H1 (cell line): ENCODE measurements at regions not wholly inside any gene's neighbourhood (a gene's known extent, or its start where the extent isn't known, plus 50 kb on each side); places are given as distances from the start of the nearest gene placed in this dataset.

Experiments used
- CTCF ChIA-PET: fragments of 300-600 bp; sonication (Branson Sonifier 250); formaldehyde crosslinking; loops from one replicate; lab custom pipeline; 2021; ENCODE audit not compliant: partially characterized antibody; lab: Charles Lee
- POLR2A ChIA-PET: fragments of 300-600 bp; sonication (Branson Sonifier 250); formaldehyde crosslinking; loops from one replicate; lab custom pipeline; 2021; ENCODE audit warnings: inconsistent platforms; ENCODE audit not compliant: partially characterized antibody; lab: Charles Lee
- DNase-seq, 2 experiments: peaks; one replicate each; pipeline versions ENCODE4 v3.0.0 to v3.0.0-alpha.2; 2010 to 2022; ENCODE audit warnings: low spot score in 2 of 2, low read depth in 1 of 2, mixed read lengths in 1 of 2
- FAIRE-seq: peaks from 2 replicates; lab custom pipeline; 2011; peaks lifted over from hg19 to GRCh38; lab: Jason Lieb, UNC
- H2AFZ ChIP-seq: 2 replicates; pipeline ENCODE4 v1.8.1; 2012; ENCODE audit warnings: low read length, inconsistent platforms
- H2AK5ac ChIP-seq: 2 replicates; pipeline ENCODE4 v1.6.1; 2013; ENCODE audit warnings: low read depth, low read length
- H2BK120ac ChIP-seq: replicated peaks from 2 replicates; pipeline ENCODE3; 2013; ENCODE audit warnings: low read depth, low read length, inconsistent platforms
- H2BK12ac ChIP-seq: 2 replicates; pipeline ENCODE4 v1.6.1; 2013; ENCODE audit warnings: low read depth, low read length
- H2BK15ac ChIP-seq: 2 replicates; pipeline ENCODE4 v1.6.1; 2013; ENCODE audit warnings: low read length
- H2BK20ac ChIP-seq: 2 replicates; pipeline ENCODE4 v1.6.1; 2013; ENCODE audit warnings: low read length
- H2BK5ac ChIP-seq: 2 replicates; pipeline ENCODE4 v1.6.1; 2013; ENCODE audit warnings: low read depth, low read length
- H3K14ac ChIP-seq: 2 replicates; pipeline ENCODE4 v1.6.1; 2013; ENCODE audit warnings: inconsistent platforms; ENCODE audit not compliant: insufficient read length
- H3K18ac ChIP-seq: 2 replicates; pipeline ENCODE4 v1.6.1; 2013; ENCODE audit warnings: low read length; ENCODE audit errors: extremely low read depth
- H3K23ac ChIP-seq: 2 replicates; pipeline ENCODE4 v1.6.1; 2013; ENCODE audit warnings: inconsistent platforms; ENCODE audit not compliant: insufficient read length
- H3K23me2 ChIP-seq: 2 replicates; pipeline ENCODE4 v1.6.1; 2013; ENCODE audit warnings: low read depth, low read length
- H3K27ac ChIP-seq: 2 replicates; pipeline ENCODE4 v1.6.1; 2011; ENCODE audit warnings: low read depth, low read length, inconsistent platforms
- H3K27me3 ChIP-seq, 4 experiments: replicated peaks in 1 of 4; 1 replicate in 1 of 4; 2 replicates in 3 of 4; pipeline versions ENCODE4 v1.6.1 to v1.8.1; 2011 to 2013; ENCODE audit warnings: low read length in 3 of 4, mild to moderate bottlenecking in 3 of 4, inconsistent platforms in 2 of 4, mixed read lengths in 2 of 4, moderate library complexity in 1 of 4; ENCODE audit not compliant: control insufficient read depth in 3 of 4, insufficient read depth in 3 of 4; ENCODE audit errors: extremely low read depth in 1 of 4
- H3K36me3 ChIP-seq, 4 experiments: 2 replicates each; pipeline versions ENCODE4 v1.6.1 to v1.8.1; 2011 to 2013; ENCODE audit warnings: mild to moderate bottlenecking in 4 of 4, low read length in 3 of 4, moderate library complexity in 2 of 4, control low read depth in 1 of 4, inconsistent platforms in 1 of 4; ENCODE audit not compliant: insufficient read depth in 4 of 4, control insufficient read depth in 2 of 4
- H3K4ac ChIP-seq: replicated peaks from 2 replicates; pipeline ENCODE3; 2013; ENCODE audit warnings: low read length, low read depth, mixed read lengths, inconsistent platforms; ENCODE audit not compliant: insufficient read length
- H3K4me1 ChIP-seq, 4 experiments: replicated peaks in 1 of 4; 1 replicate in 1 of 4; 2 replicates in 3 of 4; pipeline versions ENCODE4 v1.6.1 to v1.8.1; 2011 to 2013; ENCODE audit warnings: low read length in 3 of 4, inconsistent platforms in 2 of 4, mixed read lengths in 1 of 4; ENCODE audit not compliant: insufficient read depth in 4 of 4, control insufficient read depth in 3 of 4
- H3K4me2 ChIP-seq, 2 experiments: 2 replicates each; pipeline versions ENCODE4 v1.6.1 to v1.8.1; 2011 to 2013; ENCODE audit warnings: low read depth in 2 of 2, low read length in 2 of 2, control low read depth in 1 of 2, inconsistent platforms in 1 of 2, mild to moderate bottlenecking in 1 of 2; ENCODE audit not compliant: insufficient read depth in 1 of 2
- H3K4me3 ChIP-seq, 4 experiments: fragments of 200-600, 300-600 bp in 1 of 4; sonication (generic), shearing (Covaris generic), sonication (Bioruptor Twin) in 1 of 4; 2 replicates each; pipeline versions ENCODE4 v1.5.1 to v1.8.1; 2011 to 2016; ENCODE audit warnings: low read length in 4 of 4, low read depth in 3 of 4, control low read depth in 2 of 4, inconsistent platforms in 2 of 4, mild to moderate bottlenecking in 2 of 4, mixed read lengths in 1 of 4, moderate library complexity in 1 of 4; ENCODE audit not compliant: insufficient read depth in 2 of 4; ENCODE audit errors: extremely low read depth in 1 of 4
- H3K56ac ChIP-seq: replicated peaks from 2 replicates; pipeline ENCODE3; 2013; ENCODE audit warnings: low read depth, mild to moderate bottlenecking, mixed read lengths, low read length, inconsistent platforms; ENCODE audit not compliant: insufficient read length
- H3K79me1 ChIP-seq: 2 replicates; pipeline ENCODE4 v1.6.1; 2013; ENCODE audit warnings: low read depth, low read length, control low read depth
- H3K79me2 ChIP-seq, 2 experiments: 2 replicates each; pipeline versions ENCODE4 v1.6.1 to v1.8.1; 2012 to 2013; ENCODE audit warnings: low read length in 2 of 2, mild to moderate bottlenecking in 2 of 2, inconsistent platforms in 1 of 2; ENCODE audit not compliant: insufficient read depth in 2 of 2, control insufficient read depth in 1 of 2
- H3K9ac ChIP-seq, 4 experiments: replicated peaks in 1 of 4; 1 replicate in 1 of 4; 2 replicates in 3 of 4; pipeline versions ENCODE4 v1.6.1 to v1.8.1; 2011 to 2013; ENCODE audit warnings: low read depth in 3 of 4, low read length in 3 of 4, control low read depth in 2 of 4, mild to moderate bottlenecking in 2 of 4, moderate library complexity in 2 of 4, inconsistent platforms in 1 of 4; ENCODE audit errors: extremely low read depth in 1 of 4
- H3K9me3 ChIP-seq, 2 experiments: 2 replicates each; pipeline versions ENCODE4 v1.6.1 to v1.8.1; 2012 to 2013; ENCODE audit warnings: mild to moderate bottlenecking in 2 of 2, moderate library complexity in 2 of 2, control low read depth in 1 of 2, inconsistent platforms in 1 of 2, low read depth in 1 of 2, low read length in 1 of 2, mixed read lengths in 1 of 2; ENCODE audit not compliant: insufficient read depth in 2 of 2
- H4K20me1 ChIP-seq, 2 experiments: replicated peaks in 1 of 2; 2 replicates each; pipeline versions ENCODE3 to v1.8.1; 2011 to 2013; ENCODE audit warnings: inconsistent platforms in 2 of 2, low read length in 2 of 2, mild to moderate bottlenecking in 1 of 2; ENCODE audit not compliant: insufficient read depth in 2 of 2, control insufficient read depth in 1 of 2
- H4K5ac ChIP-seq: 2 replicates; pipeline ENCODE4 v1.6.1; 2013; ENCODE audit warnings: low read length, low read depth, mixed read lengths, inconsistent platforms; ENCODE audit not compliant: insufficient read length
- H4K8ac ChIP-seq: 2 replicates; pipeline ENCODE4 v1.8.0; 2013; ENCODE audit warnings: mild to moderate bottlenecking, moderate library complexity, low read length, inconsistent platforms; ENCODE audit not compliant: insufficient read depth; ENCODE audit errors: extremely low read depth
- H4K91ac ChIP-seq: replicated peaks from 2 replicates; pipeline ENCODE3; 2013; ENCODE audit warnings: low read length, mixed read lengths, inconsistent platforms; ENCODE audit not compliant: insufficient read length
- BRCA1 ChIP-seq: IDR thresholded peaks from 2 replicates; pipeline ENCODE4 v1.6.1; 2012; ENCODE audit warnings: low read depth, low read length, improper control_type of control experiment
- CTCF ChIP-seq, 3 experiments: IDR thresholded peaks; 1 replicate in 2 of 3; 2 replicates in 1 of 3; pipeline versions ENCODE4 v1.5.1 to v1.6.1; 2011; ENCODE audit warnings: low read length in 3 of 3, mild to moderate bottlenecking in 3 of 3, inconsistent platforms in 2 of 3, low read depth in 1 of 3, moderate library complexity in 1 of 3; ENCODE audit not compliant: insufficient read depth in 1 of 3; ENCODE audit errors: control extremely low read depth in 1 of 3
- RAD21 ChIP-seq, 2 experiments: IDR thresholded peaks in 1 of 2; conservative IDR thresholded peaks in 1 of 2; 2 replicates each; pipeline ENCODE4 v1.6.1; 2011; ENCODE audit warnings: low read depth in 2 of 2, low read length in 2 of 2, improper control_type of control experiment in 1 of 2, inconsistent platforms in 1 of 2, mild to moderate bottlenecking in 1 of 2, moderate library complexity in 1 of 2
- RNF2 ChIP-seq: fragments of 200-900, 300-1000 bp; sonication (generic); IDR thresholded peaks from 2 replicates; pipeline ENCODE4 v1.7.1; 2016; ENCODE audit warnings: borderline replicate concordance, low read depth, mild to moderate bottlenecking, antibody characterized with exemption, low read length; ENCODE audit not compliant: poor library complexity, severe bottlenecking; ENCODE audit errors: missing control alignments
- WGBS, 2 experiments: shearing (Covaris generic) in 1 of 2; methylation state at CpG; one replicate each; pipeline versions ENCODE4 v1.1.6 to v1.1.7; 2013 to 2015; ENCODE audit warnings: low lambda C conversion rate in 2 of 2, mixed read lengths in 2 of 2, inconsistent platforms in 1 of 2, low coverage in 1 of 2, missing lambda C conversion rate in 1 of 2; ENCODE audit not compliant: insufficient replicate concordance in 2 of 2, insufficient coverage in 1 of 2, insufficient read length in 1 of 2; ENCODE audit errors: extremely low coverage in 1 of 2, missing lambda C conversion rate in 1 of 2; 5-methylcytosine and 5-hydroxymethylcytosine counted together

DNA sequence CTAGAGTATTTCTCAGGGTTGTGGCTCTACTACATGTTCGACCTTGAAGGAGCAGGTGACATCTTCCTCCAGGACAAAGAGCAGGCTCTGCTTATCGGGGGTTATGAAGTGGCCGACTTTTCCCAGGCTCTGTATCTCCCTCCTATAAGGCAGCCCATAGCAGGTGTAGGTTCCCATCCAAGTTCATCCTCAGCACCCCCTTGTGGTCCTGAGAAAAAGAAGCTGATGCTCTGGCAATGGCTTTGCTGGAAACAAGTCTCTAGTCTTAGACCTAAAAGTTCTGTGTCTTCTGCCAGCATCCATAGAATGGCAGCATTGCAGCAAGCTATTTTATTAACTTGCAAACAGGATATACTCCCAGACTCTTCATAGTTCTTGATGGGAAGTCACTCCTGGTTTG is 836.6 kb upstream of the PRKX start:
- H3K27ac ChIP-seq = no peak overlapping the region
- H2AFZ ChIP-seq = no peak overlapping the region
- no peaks in the 10 kb centered on the region for H3K23me2 ChIP-seq
- H2BK20ac ChIP-seq = no peak overlapping the region
- no peak overlapping the region for H3K9ac ChIP-seq
- no peak overlapping the region for H4K8ac ChIP-seq
- no peak overlapping the region for H2AK5ac ChIP-seq
- H3K27me3 ChIP-seq = no peaks in the 10 kb centered on the region
- H3K4me2 ChIP-seq = no peak overlapping the region
- H4K91ac ChIP-seq = no peak overlapping the region
- no peak overlapping the region for H3K23ac ChIP-seq
- 64% methylated on average over 3 of the region's 3 CpGs; no CpG with 5 or more reads in 1 of the 2 experiments for WGBS, 2 experiments
- no peak overlapping the region for H3K18ac ChIP-seq
- H3K4ac ChIP-seq = no peak overlapping the region
- no peaks in the 10 kb centered on the region for H3K79me2 ChIP-seq
- ChIA-PET POLR2A (no interaction called here), CTCF (interaction anchor here (0.6 to 1.5 kb wide), 10 partner anchors 10 to 587 kb away, joined by 3 to 5 read pairs (median 3); no protein-coding TSS in a partner anchor)
- H4K5ac ChIP-seq = no peak overlapping the region
- H2BK120ac ChIP-seq = no peak overlapping the region
- H3K14ac ChIP-seq = no peak overlapping the region
- H3K56ac ChIP-seq = no peak overlapping the region
- H3K9me3 ChIP-seq = no peaks in the 10 kb centered on the region
- no peaks in the 10 kb centered on the region for H3K79me1 ChIP-seq
- no peak overlapping the region for H2BK12ac ChIP-seq
- H2BK5ac ChIP-seq = no peak overlapping the region
- no peaks in the 10 kb centered on the region for H3K36me3 ChIP-seq
- no peak for DNase-seq
- no peak overlapping the region for H2BK15ac ChIP-seq
- TF ChIP-seq RNF2 = no peak
- TF ChIP-seq CTCF (IDR thresholded peaks at IDR 0.05; ENCODE audit: control extremely low read depth in 1 of 3, insufficient read depth in 1 of 3, low read depth in 1 of 3, low read length in 3 of 3) = peak; percentile 6 to 49 (median 42)
- no peak for TF ChIP-seq BRCA1
- TF ChIP-seq RAD21 (IDR thresholded peaks at IDR 0.05 in 1 of 2, conservative IDR thresholded peaks at IDR 0.05 in 1 of 2; ENCODE audit: low read depth in 2 of 2, low read length in 2 of 2) = peak; percentile 41 to 61; a peak in 3 of 4 replicates
- peak; percentile 65 for FAIRE-seq
- no peak overlapping the region for H3K4me3 ChIP-seq
- H3K4me1 ChIP-seq = no peaks in the 10 kb centered on the region
- H4K20me1 ChIP-seq = no peaks in the 10 kb centered on the region
